GM23338 (cell line): ENCODE measurements at regions not wholly inside any gene's neighbourhood (a gene's known extent, or its start where the extent isn't known, plus 50 kb on each side); places are given as distances from the start of the nearest gene placed in this dataset.

Experiments
- ATAC-seq: fragments of 200-7000 bp; cut with Tn5 transposase; 3 replicates; pipeline ENCODE4 v1.9.1; 2020
- DNase-seq: peaks from one replicate; pipeline ENCODE4 v3.0.0-alpha.2; 2015; ENCODE audit warnings: low spot score
- H2AFZ ChIP-seq: fragments of 200-600 bp; sonication (generic); 2 replicates; pipeline ENCODE4 v1.8.0; 2016; ENCODE audit warnings: antibody characterized with exemption, mild to moderate bottlenecking, moderate library complexity
- H3F3A ChIP-seq: fragments of 200-600 bp; sonication (generic); replicated peaks from 2 replicates; pipeline ENCODE4 v1.8.0; 2017; ENCODE audit warnings: antibody characterized with exemption, mixed run types, low read depth
- H3K27ac ChIP-seq: fragments of 200-600 bp; sonication (generic); 2 replicates; pipeline ENCODE4 v1.6.1; 2016; ENCODE audit warnings: low read depth
- H3K27me3 ChIP-seq: fragments of 200-600 bp; sonication (generic); 2 replicates; pipeline ENCODE4 v1.8.0; 2016; ENCODE audit warnings: mild to moderate bottlenecking, mixed run types, moderate library complexity; ENCODE audit not compliant: insufficient read depth
- H3K36me3 ChIP-seq: fragments of 200-600 bp; sonication (generic); 2 replicates; pipeline ENCODE4 v1.8.0; 2016; ENCODE audit warnings: mild to moderate bottlenecking; ENCODE audit not compliant: insufficient read depth
- H3K4me1 ChIP-seq: fragments of 200-600 bp; sonication (generic); 2 replicates; pipeline ENCODE4 v1.8.0; 2016; ENCODE audit warnings: mild to moderate bottlenecking, moderate library complexity; ENCODE audit not compliant: insufficient read depth
- H3K4me2 ChIP-seq: fragments of 200-600 bp; sonication (generic); 2 replicates; pipeline ENCODE4 v1.7.1; 2017; ENCODE audit warnings: mixed run types
- H3K4me3 ChIP-seq: fragments of 200-600 bp; sonication (generic); 2 replicates; pipeline ENCODE4 v1.6.1; 2016; ENCODE audit warnings: mixed run types
- H3K79me2 ChIP-seq: fragments of 200-600 bp; sonication (generic); replicated peaks from 2 replicates; pipeline ENCODE4 v1.8.0; 2017; ENCODE audit warnings: mild to moderate bottlenecking; ENCODE audit not compliant: insufficient read depth
- H3K9me2 ChIP-seq: fragments of 200-600 bp; sonication (generic); 2 replicates; pipeline ENCODE4 v1.8.0; 2017; ENCODE audit not compliant: insufficient read depth
- H4K20me1 ChIP-seq: fragments of 200-600 bp; sonication (generic); replicated peaks from 2 replicates; pipeline ENCODE4 v1.8.0; 2017; ENCODE audit warnings: mild to moderate bottlenecking; ENCODE audit not compliant: insufficient read depth
- H3K27ac Mint-ChIP-seq: 2 replicates; pipeline ENCODE4 v1.8.0; 2020; ENCODE audit warnings: inconsistent platforms, mild to moderate bottlenecking, moderate library complexity, mixed read lengths
- H3K27me3 Mint-ChIP-seq: 3 replicates; pipeline ENCODE4 v1.8.0; 2022; ENCODE audit warnings: low read depth, mild to moderate bottlenecking, moderate library complexity, mixed read lengths, inconsistent platforms; ENCODE audit not compliant: insufficient read depth, poor library complexity
- H3K36me3 Mint-ChIP-seq: 3 replicates; pipeline ENCODE4 v1.8.0; 2021; ENCODE audit warnings: low read depth, mild to moderate bottlenecking, inconsistent platforms, moderate library complexity, mixed read lengths
- H3K4me1 Mint-ChIP-seq: 3 replicates; pipeline ENCODE4 v1.8.0; 2020; ENCODE audit warnings: mild to moderate bottlenecking, inconsistent platforms, mixed read lengths
- H3K4me3 Mint-ChIP-seq: 3 replicates; pipeline ENCODE4 v1.8.0; 2021; ENCODE audit warnings: moderate library complexity, mild to moderate bottlenecking, inconsistent platforms, mixed read lengths
- H3K9me3 Mint-ChIP-seq: 3 replicates; pipeline ENCODE4 v1.8.0; 2020; ENCODE audit warnings: moderate library complexity, mild to moderate bottlenecking, inconsistent platforms, mixed read lengths
- CREB1 ChIP-seq: fragments of 250-450 bp; sonication (Bioruptor Pico); IDR thresholded peaks from 2 replicates; pipeline ENCODE4 v1.5.0; 2020; ENCODE audit warnings: low read depth, mild to moderate bottlenecking, moderate library complexity
- CTCF ChIP-seq, 2 experiments: fragments of 200-600 bp in 1 of 2; sonication (generic) in 1 of 2; conservative IDR thresholded peaks; 2 replicates each; pipeline versions ENCODE4 v1.5.1 to v1.6.1; 2016 to 2017; ENCODE audit warnings: antibody characterized with exemption in 2 of 2, low read depth in 2 of 2, mild to moderate bottlenecking in 2 of 2, moderate library complexity in 1 of 2
- EZH2 ChIP-seq: fragments of 200-600 bp; sonication (generic); IDR thresholded peaks from one replicate; pipeline ENCODE4 v1.8.0; 2017; ENCODE audit warnings: antibody characterized with exemption, mild to moderate bottlenecking, low read depth; ENCODE audit not compliant: unreplicated experiment
- EZH2phosphoT487 ChIP-seq: fragments of 200-600 bp; sonication (generic); IDR thresholded peaks from one replicate; pipeline ENCODE4 v1.8.1; 2018; ENCODE audit warnings: antibody characterized with exemption; ENCODE audit not compliant: unreplicated experiment
- JUNB ChIP-seq: IDR thresholded peaks from one replicate; pipeline ENCODE4 v1.6.1; 2016; ENCODE audit warnings: antibody characterized with exemption; ENCODE audit not compliant: unreplicated experiment
- NANOG ChIP-seq: IDR thresholded peaks from 2 replicates; pipeline ENCODE4 v1.6.1; 2016; ENCODE audit warnings: antibody characterized with exemption, borderline replicate concordance
- POLR2AphosphoS5 ChIP-seq: IDR thresholded peaks from 2 replicates; pipeline ENCODE4 v1.6.1; 2016; ENCODE audit warnings: antibody characterized with exemption, low read depth
- STAT1 ChIP-seq: IDR thresholded peaks from one replicate; pipeline ENCODE4 v1.6.1; 2016; ENCODE audit warnings: antibody characterized with exemption; ENCODE audit not compliant: unreplicated experiment
- ZNF114 ChIP-seq: fragments of 250-450 bp; sonication (Bioruptor Pico); IDR thresholded peaks from 2 replicates; pipeline ENCODE4 v1.5.0; 2020; ENCODE audit warnings: mild to moderate bottlenecking, moderate library complexity
- ZNF331 ChIP-seq: fragments of 250-450 bp; sonication (Bioruptor Pico); IDR thresholded peaks from 2 replicates; pipeline ENCODE4 v1.5.0; 2020; ENCODE audit warnings: low read depth, mild to moderate bottlenecking, moderate library complexity
- TF ChIP-seq, protein P1 (sequence below): fragments of 250-450 bp; sonication (Bioruptor Pico); IDR thresholded peaks from 2 replicates; pipeline ENCODE4 v1.5.0; 2020; ENCODE audit warnings: mild to moderate bottlenecking, moderate library complexity
- TF ChIP-seq, protein P2 (sequence below): IDR thresholded peaks from one replicate; pipeline ENCODE4 v1.6.1; 2018; ENCODE audit warnings: antibody characterized with exemption; ENCODE audit not compliant: unreplicated experiment
- TF ChIP-seq, protein P3 (sequence below): IDR thresholded peaks from 2 replicates; pipeline ENCODE4 v1.6.1; 2016; ENCODE audit warnings: antibody characterized with exemption

DNA sequence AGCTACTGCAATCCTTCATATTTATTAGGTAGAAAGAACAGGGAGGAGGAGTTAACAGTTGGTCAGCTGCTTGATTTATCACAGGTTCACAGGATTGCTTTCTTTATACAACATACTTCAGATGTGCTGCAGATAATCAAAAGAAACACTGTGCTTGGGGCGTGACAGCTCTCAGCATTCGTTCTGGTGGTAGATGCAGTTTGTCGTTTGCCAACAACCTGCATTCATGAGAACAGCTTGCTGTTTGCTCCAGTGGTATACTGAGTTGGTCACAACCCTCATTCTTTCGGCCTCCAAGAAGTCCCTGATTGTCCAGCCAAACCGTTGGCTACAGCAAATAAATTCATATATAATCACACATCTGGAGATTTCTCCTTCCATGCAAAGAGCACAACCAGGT, 120.5 kb downstream of the ZNF280B start:
- Histone ChIP-seq H3K27ac (no peak overlapping the region), H4K20me1 (no peaks in the 10 kb centered on the region; the same call in 1 of the 2 replicates), H3K9me2 (no peaks in the 10 kb centered on the region), H2AFZ (no peak overlapping the region), H3K36me3 (no peaks in the 10 kb centered on the region), H3K79me2 (no peaks in the 10 kb centered on the region), H3F3A (no peaks in the 10 kb centered on the region), H3K4me1 (no peaks in the 10 kb centered on the region), H3K4me2 (no peak overlapping the region), H3K27me3 (peaks cover 100% of the 10 kb centered on the region), H3K4me3 (no peak overlapping the region)
- Mint-ChIP-seq H3K9me3 (peaks cover 9% of the 10 kb centered on the region), H3K4me3 (no peak overlapping the region), H3K27ac (no peak overlapping the region), H3K4me1 (no peaks in the 10 kb centered on the region), H3K36me3 (no peaks in the 10 kb centered on the region), H3K27me3 (peaks cover 99% of the 10 kb centered on the region)
- DNase-seq: no peak
- ATAC-seq: no peak
- TF ChIP-seq ZNF331 (CRISPR knock-in tag) (no peak), EZH2 (no peak), JUNB (no peak), CREB1 (CRISPR knock-in tag) (no peak), POLR2AphosphoS5 (no peak), STAT1 (no peak), EZH2phosphoT487 (no peak), CTCF (conservative IDR thresholded peaks at IDR 0.05; ENCODE audit: low read depth in 2 of 2) (no peak), ZNF114 (CRISPR knock-in tag) (no peak), NANOG (no peak)
- TF ChIP-seq, protein P1, sequence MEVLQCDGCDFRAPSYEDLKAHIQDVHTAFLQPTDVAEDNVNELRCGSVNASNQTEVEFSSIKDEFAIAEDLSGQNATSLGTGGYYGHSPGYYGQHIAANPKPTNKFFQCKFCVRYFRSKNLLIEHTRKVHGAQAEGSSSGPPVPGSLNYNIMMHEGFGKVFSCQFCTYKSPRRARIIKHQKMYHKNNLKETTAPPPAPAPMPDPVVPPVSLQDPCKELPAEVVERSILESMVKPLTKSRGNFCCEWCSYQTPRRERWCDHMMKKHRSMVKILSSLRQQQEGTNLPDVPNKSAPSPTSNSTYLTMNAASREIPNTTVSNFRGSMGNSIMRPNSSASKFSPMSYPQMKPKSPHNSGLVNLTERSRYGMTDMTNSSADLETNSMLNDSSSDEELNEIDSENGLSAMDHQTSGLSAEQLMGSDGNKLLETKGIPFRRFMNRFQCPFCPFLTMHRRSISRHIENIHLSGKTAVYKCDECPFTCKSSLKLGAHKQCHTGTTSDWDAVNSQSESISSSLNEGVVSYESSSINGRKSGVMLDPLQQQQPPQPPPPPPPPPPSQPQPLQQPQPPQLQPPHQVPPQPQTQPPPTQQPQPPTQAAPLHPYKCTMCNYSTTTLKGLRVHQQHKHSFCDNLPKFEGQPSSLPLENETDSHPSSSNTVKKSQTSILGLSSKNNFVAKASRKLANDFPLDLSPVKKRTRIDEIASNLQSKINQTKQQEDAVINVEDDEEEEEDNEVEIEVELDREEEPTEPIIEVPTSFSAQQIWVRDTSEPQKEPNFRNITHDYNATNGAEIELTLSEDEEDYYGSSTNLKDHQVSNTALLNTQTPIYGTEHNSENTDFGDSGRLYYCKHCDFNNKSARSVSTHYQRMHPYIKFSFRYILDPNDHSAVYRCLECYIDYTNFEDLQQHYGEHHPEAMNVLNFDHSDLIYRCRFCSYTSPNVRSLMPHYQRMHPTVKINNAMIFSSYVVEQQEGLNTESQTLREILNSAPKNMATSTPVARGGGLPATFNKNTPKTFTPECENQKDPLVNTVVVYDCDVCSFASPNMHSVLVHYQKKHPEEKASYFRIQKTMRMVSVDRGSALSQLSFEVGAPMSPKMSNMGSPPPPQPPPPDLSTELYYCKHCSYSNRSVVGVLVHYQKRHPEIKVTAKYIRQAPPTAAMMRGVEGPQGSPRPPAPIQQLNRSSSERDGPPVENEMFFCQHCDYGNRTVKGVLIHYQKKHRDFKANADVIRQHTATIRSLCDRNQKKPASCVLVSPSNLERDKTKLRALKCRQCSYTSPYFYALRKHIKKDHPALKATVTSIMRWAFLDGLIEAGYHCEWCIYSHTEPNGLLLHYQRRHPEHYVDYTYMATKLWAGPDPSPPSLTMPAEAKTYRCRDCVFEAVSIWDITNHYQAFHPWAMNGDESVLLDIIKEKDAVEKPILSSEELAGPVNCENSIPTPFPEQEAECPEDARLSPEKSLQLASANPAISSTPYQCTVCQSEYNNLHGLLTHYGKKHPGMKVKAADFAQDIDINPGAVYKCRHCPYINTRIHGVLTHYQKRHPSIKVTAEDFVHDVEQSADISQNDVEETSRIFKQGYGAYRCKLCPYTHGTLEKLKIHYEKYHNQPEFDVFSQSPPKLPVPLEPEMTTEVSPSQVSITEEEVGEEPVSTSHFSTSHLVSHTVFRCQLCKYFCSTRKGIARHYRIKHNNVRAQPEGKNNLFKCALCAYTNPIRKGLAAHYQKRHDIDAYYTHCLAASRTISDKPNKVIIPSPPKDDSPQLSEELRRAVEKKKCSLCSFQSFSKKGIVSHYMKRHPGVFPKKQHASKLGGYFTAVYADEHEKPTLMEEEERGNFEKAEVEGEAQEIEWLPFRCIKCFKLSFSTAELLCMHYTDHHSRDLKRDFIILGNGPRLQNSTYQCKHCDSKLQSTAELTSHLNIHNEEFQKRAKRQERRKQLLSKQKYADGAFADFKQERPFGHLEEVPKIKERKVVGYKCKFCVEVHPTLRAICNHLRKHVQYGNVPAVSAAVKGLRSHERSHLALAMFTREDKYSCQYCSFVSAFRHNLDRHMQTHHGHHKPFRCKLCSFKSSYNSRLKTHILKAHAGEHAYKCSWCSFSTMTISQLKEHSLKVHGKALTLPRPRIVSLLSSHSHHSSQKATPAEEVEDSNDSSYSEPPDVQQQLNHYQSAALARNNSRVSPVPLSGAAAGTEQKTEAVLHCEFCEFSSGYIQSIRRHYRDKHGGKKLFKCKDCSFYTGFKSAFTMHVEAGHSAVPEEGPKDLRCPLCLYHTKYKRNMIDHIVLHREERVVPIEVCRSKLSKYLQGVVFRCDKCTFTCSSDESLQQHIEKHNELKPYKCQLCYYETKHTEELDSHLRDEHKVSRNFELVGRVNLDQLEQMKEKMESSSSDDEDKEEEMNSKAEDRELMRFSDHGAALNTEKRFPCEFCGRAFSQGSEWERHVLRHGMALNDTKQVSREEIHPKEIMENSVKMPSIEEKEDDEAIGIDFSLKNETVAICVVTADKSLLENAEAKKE (CRISPR knock-in tag): no peak
- TF ChIP-seq, protein P2, sequence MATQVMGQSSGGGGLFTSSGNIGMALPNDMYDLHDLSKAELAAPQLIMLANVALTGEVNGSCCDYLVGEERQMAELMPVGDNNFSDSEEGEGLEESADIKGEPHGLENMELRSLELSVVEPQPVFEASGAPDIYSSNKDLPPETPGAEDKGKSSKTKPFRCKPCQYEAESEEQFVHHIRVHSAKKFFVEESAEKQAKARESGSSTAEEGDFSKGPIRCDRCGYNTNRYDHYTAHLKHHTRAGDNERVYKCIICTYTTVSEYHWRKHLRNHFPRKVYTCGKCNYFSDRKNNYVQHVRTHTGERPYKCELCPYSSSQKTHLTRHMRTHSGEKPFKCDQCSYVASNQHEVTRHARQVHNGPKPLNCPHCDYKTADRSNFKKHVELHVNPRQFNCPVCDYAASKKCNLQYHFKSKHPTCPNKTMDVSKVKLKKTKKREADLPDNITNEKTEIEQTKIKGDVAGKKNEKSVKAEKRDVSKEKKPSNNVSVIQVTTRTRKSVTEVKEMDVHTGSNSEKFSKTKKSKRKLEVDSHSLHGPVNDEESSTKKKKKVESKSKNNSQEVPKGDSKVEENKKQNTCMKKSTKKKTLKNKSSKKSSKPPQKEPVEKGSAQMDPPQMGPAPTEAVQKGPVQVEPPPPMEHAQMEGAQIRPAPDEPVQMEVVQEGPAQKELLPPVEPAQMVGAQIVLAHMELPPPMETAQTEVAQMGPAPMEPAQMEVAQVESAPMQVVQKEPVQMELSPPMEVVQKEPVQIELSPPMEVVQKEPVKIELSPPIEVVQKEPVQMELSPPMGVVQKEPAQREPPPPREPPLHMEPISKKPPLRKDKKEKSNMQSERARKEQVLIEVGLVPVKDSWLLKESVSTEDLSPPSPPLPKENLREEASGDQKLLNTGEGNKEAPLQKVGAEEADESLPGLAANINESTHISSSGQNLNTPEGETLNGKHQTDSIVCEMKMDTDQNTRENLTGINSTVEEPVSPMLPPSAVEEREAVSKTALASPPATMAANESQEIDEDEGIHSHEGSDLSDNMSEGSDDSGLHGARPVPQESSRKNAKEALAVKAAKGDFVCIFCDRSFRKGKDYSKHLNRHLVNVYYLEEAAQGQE: no peak
- TF ChIP-seq, protein P3, sequence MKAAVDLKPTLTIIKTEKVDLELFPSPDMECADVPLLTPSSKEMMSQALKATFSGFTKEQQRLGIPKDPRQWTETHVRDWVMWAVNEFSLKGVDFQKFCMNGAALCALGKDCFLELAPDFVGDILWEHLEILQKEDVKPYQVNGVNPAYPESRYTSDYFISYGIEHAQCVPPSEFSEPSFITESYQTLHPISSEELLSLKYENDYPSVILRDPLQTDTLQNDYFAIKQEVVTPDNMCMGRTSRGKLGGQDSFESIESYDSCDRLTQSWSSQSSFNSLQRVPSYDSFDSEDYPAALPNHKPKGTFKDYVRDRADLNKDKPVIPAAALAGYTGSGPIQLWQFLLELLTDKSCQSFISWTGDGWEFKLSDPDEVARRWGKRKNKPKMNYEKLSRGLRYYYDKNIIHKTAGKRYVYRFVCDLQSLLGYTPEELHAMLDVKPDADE: no peak
